ENCODE measurements at regions not wholly inside any gene's neighbourhood (a gene's known extent, or its start where the extent isn't known, plus 50 kb on each side); places are given as distances from the start of the nearest gene placed in this dataset.

GRCh38 chr13:107466326-107467099 is 748.8 kb downstream of the LIG4 start:
- no peak for DNase-seq (ENCODE audit: low read depth)

DNA sequence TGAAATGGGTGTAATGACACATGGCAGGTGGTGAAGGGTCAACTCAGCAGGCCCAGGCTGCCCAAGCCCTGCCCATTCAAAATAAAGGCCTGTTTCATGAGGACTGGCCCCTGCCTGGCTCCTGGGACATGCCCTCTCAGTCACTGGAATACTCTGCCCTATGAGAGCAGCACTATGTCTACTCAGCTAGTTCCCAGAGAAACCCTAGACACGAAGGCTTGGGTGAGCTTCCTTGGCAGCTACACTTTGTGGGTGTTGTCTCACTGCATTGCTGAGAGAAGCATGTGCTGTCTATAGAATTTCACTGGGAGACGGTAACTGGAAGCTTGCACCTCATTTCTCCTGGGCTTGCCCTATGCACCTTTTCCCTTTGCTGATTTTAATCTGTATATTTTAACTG is 752.8 kb downstream of the LIG4 start:
- DNase-seq (ENCODE audit: low read depth), result no peak

- DNase-seq (ENCODE audit: low read depth), result no peak
These were observed 753.6 kb downstream of the LIG4 start for GRCh38 chr13:107461751-107462150.

DNA sequence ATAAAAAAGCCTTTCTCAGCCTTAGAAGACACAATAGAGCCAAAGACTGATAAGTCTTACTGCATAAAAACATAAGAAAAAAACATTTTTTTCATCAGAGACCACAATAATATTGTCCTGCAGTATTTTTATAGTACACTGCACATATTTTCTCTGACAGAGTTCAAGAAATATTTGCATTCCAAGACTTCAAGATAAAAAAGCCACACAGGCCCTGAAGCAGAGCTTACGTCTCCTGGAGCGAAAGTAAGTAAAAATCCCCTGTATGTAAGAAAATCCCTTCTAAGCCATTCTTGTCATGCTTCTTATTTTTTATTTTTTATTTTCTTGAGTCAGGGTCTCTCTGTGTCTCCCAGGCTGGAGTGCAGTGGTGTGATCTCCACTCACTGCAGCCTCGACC is 755.9 kb downstream of the LIG4 start:
- no peak for DNase-seq (ENCODE audit: low read depth)

DNA sequence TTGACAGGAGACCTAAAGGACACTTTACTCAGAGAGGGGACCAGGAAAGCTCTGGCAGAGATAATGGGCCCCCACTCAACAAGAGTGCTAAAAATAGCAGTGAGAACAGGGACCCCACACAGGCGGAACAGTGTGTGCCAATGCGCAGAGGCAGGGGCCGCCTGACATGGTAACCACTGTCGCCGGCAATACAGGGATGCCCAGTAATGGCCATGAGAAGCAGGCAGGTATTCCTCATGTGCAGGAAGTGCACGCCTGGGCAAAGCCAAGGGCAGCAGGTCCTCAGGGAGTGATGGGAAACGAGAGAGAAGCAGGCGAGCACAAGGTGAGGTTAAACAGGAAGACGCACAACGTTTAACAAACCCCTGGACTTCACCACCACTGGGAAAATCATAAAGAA is 757.1 kb downstream of the LIG4 start:
- no peak for DNase-seq (ENCODE audit: low read depth)

DNA sequence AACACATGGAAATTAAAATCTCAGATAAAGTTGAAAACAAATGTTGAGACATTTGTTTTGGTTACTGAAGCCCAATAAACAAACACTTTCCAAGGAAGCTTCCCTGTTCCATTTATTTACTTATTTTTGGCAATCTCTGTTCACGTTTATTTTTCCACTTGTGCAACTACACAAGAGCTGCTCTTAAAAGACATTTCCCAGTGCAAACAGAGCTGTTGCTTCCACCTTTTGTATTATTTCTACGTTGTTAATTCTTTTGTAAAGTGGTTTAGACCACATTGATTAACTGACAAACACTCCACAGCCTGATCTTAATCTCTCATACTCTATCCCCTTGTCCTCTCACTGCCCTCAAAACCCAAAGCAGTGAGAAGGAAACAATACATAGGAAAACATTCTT is 757.6 kb downstream of the LIG4 start:
- DNase-seq (ENCODE audit: low read depth), result no peak

GRCh38 chr13:107456431-107456830 is 758.9 kb downstream of the LIG4 start:
- DNase-seq (ENCODE audit: low read depth), result no peak

DNA sequence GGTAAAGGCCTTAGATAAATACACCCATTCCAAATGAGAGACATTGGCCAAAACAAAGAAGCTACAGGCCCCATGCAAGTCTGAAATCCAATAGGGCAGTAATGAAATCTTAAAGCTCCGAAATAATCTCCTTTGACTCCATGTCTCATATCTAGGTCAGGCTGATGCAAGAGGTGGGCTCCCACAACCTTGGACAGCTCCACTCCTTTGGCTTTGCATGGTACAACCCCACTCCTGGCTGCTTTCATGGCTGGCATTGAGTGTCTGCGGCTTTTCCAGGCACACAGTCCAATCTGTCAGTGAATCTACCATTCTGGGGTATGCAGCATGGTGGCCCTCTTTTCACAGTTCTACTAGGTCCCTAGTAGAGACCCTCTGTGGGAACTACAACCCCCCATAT is 762.5 kb downstream of the LIG4 start:
- no peak for DNase-seq (ENCODE audit: low read depth)

GRCh38 chr13:107450931-107451330 is 764.4 kb downstream of the LIG4 start:
- DNase-seq (ENCODE audit: low read depth), result no peak

- no peak for DNase-seq (ENCODE audit: low read depth)
These were observed 764.9 kb downstream of the LIG4 start for GRCh38 chr13:107450431-107450830.

DNA sequence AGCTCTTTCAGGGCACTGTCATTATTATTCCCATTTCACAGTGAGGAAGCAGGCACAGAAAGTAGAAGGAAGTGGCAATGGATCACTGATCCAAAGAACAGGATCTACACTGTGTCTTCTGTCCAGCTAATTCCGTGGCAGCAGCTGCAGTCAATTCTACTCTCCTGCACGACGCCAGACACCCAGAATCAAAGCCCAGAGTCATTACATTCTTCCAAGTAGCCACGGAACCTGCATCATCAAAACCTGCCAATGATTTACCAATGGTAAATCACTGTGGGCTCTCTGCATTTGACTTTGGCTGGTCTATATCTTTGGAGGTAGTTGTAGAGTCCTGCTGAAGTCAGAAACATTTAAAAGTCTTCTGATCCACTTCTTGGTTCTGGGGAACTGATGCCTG is 767.7 kb downstream of the LIG4 start:
- no peak for DNase-seq (ENCODE audit: low read depth)

- DNase-seq (ENCODE audit: low read depth), result no peak
These were observed 774.1 kb downstream of the LIG4 start for GRCh38 chr13:107441279-107441678.

- no peak for DNase-seq (ENCODE audit: low read depth)
These were observed 777.1 kb downstream of the LIG4 start for GRCh38 chr13:107438251-107438650.

DNA sequence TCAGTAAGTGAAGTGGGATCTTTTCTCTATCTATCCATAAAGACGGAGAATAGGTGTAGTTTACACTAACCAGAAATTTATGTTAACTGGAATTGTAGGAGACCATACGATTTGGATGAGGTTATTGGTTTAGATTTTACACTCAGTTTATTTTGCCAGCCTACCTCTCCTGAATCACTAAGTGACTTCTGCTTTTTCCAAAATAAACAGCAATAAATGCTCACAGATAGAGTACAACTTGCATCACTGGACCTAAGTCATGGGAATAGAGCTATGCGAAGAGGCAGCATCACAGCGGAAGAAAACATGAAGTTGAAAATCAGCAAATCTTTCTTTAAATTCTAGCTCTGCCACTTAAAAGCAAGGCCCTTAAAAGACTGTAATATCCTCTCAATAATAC is 781.0 kb downstream of the LIG4 start:
- no peak for DNase-seq (ENCODE audit: low read depth)

GRCh38 chr13:107427536-107427935 is 787.8 kb downstream of the LIG4 start:
- DNase-seq (ENCODE audit: low read depth), result no peak

GRCh38 chr13:107422421-107422820 is 792.9 kb downstream of the LIG4 start:
- no peak for DNase-seq (ENCODE audit: low read depth)

DNA sequence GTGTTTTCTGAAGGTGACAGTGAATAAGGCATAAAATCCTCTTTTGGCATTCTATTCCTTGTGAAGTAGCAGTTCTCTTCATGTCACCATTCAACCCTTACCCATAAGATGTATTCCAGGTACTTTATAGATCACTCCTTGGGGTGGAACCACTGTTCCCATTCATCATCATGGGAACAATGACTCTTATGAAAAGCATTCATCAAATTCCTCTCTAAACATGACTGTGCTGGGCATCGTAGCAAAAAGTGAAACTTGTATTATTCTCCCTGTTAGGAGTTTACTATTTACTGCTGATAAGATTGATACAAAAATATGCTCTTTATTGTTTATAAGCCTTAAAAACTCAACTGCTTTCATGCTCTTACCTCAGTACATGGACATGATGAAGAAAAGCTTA is 793.4 kb downstream of the LIG4 start:
- DNase-seq (ENCODE audit: low read depth), result no peak

GRCh38 chr13:107421028-107421427 is 794.3 kb downstream of the LIG4 start:
- no peak for DNase-seq (ENCODE audit: low read depth)

DNA sequence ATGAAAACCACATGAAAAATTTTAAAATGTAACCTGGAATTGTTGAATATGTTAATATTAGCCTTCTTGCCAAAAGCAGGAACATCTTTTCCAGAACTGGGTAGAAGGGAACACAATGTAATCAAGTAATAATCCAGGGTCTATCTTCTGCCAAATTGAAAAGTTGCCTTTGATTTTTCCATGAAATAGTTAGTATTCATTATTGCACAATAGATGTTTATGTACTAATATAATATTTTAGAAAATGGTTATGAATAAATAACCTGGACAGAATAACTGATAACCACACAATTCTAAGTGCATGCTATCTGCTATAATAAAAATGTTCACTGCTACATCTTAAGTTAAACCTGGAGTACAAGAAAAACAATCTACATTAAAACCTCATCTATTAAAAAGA is 802.3 kb downstream of the LIG4 start:
- DNase-seq (ENCODE audit: low read depth), result no peak

DNA sequence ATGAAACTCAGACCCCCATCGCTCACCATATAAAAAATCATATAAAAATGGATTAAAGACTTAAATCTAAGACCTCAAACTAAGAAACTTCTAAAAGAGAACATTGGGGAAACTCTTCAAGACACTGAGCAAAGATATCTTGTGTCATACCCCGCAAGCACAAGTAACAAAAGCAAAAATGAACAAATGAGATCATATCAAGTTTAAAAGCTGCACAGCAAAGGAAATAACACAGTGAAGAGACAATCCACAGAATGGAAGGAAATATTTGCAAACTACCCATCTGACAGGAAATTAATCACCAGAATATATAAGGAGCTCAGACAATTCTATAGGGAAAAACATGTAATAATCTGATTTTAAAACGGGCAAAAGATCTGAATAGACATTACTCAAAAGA is 808.3 kb downstream of the LIG4 start:
- no peak for DNase-seq (ENCODE audit: low read depth)

- no peak for DNase-seq (ENCODE audit: low read depth)
These were observed 819.2 kb downstream of the LIG4 start for GRCh38 chr13:107395927-107396662.

GRCh38 chr13:107392205-107392604 is 823.1 kb downstream of the LIG4 start:
- DNase-seq (ENCODE audit: low read depth), result no peak

GRCh38 chr13:107387525-107387924 is 819.6 kb upstream of the ARGLU1 start:
- DNase-seq (ENCODE audit: low read depth), result no peak
